ENCODE measurements at regions not wholly inside any gene's neighbourhood (a gene's known extent, or its start where the extent isn't known, plus 50 kb on each side); places are given as distances from the start of the nearest gene placed in this dataset.

DNA sequence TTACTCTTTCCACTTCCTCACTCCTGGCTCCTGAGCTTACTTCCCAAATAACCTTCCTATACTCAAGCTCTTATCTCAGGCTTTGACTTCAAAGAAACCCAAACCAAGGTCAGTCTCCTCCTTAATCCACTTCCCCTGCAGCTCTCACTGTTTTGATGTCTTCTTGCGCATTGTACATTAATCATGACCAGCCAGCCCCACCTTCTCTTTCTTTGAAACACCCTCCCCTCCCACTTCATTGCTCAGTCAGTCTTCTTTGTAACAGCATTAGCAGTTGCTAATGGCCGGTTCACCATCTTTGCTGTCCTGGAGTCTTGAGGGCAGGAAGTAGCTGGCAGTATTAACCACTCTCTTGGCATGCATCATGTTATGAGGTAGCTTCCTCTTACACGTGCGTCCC is 57.9 kb upstream of the CHCHD3 start:
- intact Hi-C loops (cut with micrococcal nuclease) = no loop called here
- TF ChIP-seq RAD21 (IDR thresholded peaks at IDR 0.05; ENCODE audit: low read depth) (no peak), EZH2phosphoT487 (IDR thresholded peaks at IDR 0.05; ENCODE audit: borderline replicate concordance) (no peak), CBX3 (IDR thresholded peaks at IDR 0.05; ENCODE audit: low read depth) (no peak), ZNF274 (IDR thresholded peaks at IDR 0.05; ENCODE audit: low read depth, low read length) (no peak)
- TF ChIP-seq, protein P1, sequence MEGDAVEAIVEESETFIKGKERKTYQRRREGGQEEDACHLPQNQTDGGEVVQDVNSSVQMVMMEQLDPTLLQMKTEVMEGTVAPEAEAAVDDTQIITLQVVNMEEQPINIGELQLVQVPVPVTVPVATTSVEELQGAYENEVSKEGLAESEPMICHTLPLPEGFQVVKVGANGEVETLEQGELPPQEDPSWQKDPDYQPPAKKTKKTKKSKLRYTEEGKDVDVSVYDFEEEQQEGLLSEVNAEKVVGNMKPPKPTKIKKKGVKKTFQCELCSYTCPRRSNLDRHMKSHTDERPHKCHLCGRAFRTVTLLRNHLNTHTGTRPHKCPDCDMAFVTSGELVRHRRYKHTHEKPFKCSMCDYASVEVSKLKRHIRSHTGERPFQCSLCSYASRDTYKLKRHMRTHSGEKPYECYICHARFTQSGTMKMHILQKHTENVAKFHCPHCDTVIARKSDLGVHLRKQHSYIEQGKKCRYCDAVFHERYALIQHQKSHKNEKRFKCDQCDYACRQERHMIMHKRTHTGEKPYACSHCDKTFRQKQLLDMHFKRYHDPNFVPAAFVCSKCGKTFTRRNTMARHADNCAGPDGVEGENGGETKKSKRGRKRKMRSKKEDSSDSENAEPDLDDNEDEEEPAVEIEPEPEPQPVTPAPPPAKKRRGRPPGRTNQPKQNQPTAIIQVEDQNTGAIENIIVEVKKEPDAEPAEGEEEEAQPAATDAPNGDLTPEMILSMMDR (IDR thresholded peaks at IDR 0.05 in 2 of 3, conservative IDR thresholded peaks at IDR 0.05 in 1 of 3; ENCODE audit: borderline replicate concordance in 1 of 3, insufficient read depth in 1 of 3, low read depth in 2 of 3, low read length in 2 of 3) = no peak
- POLR2A ChIA-PET = no interaction called here

DNA sequence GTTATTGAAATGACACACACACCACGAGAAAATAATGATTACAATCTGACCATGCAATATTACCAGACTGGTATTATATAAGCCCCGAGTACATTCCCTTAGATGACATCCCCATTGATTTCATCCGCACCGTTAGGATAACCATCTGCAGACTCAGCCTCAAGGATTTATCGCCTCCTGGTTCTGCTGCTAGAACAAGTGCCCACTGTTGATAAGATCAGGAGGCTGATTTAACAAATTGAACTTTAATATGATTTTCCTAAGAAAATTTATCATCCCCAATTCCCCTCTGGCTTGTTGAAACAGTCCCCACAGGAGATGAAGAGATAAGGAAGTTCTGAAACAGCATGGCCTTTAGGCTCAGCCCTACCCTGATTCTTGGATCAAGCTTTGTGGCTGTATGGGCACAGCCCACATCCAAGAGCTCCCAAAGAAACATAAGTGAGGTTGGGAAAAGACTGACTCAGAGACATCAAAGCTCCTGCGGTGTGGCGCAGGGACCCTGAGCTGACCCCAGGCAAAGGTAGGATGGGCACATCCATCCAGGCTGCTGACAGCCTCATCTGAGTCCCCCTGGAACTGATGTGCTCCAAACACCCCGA is 59.2 kb upstream of the CHCHD3 start:
- Histone ChIP-seq H3K4me2 (ENCODE audit: low read length) (no peak overlapping the region), H3K4me1 (ENCODE audit: control insufficient read depth in 1 of 2, insufficient read depth in 2 of 2, low read length in 2 of 2) (no peaks in the 10 kb centered on the region), H3K9ac (ENCODE audit: low read length) (no peak overlapping the region), H3K27me3 (ENCODE audit: insufficient read depth, low read length) (peaks cover 38% of the 10 kb centered on the region), H3K79me2 (ENCODE audit: insufficient read depth, low read length) (no peaks in the 10 kb centered on the region), H3K36me3 (ENCODE audit: control insufficient read depth in 1 of 2, insufficient read depth in 2 of 2, low read length in 2 of 2) (no peaks in the 10 kb centered on the region), H4K20me1 (ENCODE audit: insufficient read depth) (no peaks in the 10 kb centered on the region), H3K4me3 (replicated peaks in 1 of 2; ENCODE audit: low read depth in 1 of 2, low read length in 2 of 2) (no peak overlapping the region), H3K27ac (ENCODE audit: low read depth, low read length) (no peak overlapping the region), H2AFZ (ENCODE audit: low read depth, low read length, poor library complexity, severe bottlenecking) (no peak overlapping the region), H3K9me2 (ENCODE audit: insufficient read depth) (no peaks in the 10 kb centered on the region), H3K9me3 (ENCODE audit: control insufficient read depth in 1 of 2, insufficient read depth in 1 of 2, low read depth in 1 of 2, low read length in 2 of 2) (no peaks in the 10 kb centered on the region)
- no TSS peak for BruUV-seq (replicated peaks)
- ChIA-PET POLR2A (no interaction called here), RAD21 (ENCODE audit: low non-redundant PET in 1 of 2, low total read pairs in 2 of 2, uncharacterized antibody in 2 of 2, unreplicated experiment in 2 of 2) (no interaction called here), CTCF (no interaction called here)
- TF ChIP-seq TCF7L2 (IDR thresholded peaks at IDR 0.05; ENCODE audit: borderline replicate concordance, extremely low read depth, insufficient read depth, insufficient read length) (no peak), JUND (IDR thresholded peaks at IDR 0.05) (no peak), CEBPB (IDR thresholded peaks at IDR 0.05; ENCODE audit: low read depth) (no peak), EGR1 (IDR thresholded peaks at IDR 0.05; ENCODE audit: low read depth) (no peak), SP1 (IDR thresholded peaks at IDR 0.05; ENCODE audit: low read depth) (no peak), POLR2AphosphoS5 (IDR thresholded peaks at IDR 0.05; ENCODE audit: low read depth, low read length) (no peak), FOSL1 (IDR thresholded peaks at IDR 0.05; ENCODE audit: low read depth) (no peak), YY1 (IDR thresholded peaks at IDR 0.05; ENCODE audit: extremely low read depth, insufficient replicate concordance, low read depth, low read length) (no peak), RAD21 (IDR thresholded peaks at IDR 0.05; ENCODE audit: low read depth) (no peak)
- TF ChIP-seq, protein P2, sequence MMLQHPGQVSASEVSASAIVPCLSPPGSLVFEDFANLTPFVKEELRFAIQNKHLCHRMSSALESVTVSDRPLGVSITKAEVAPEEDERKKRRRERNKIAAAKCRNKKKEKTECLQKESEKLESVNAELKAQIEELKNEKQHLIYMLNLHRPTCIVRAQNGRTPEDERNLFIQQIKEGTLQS (IDR thresholded peaks at IDR 0.05) = no peak
- TF ChIP-seq, protein P3, sequence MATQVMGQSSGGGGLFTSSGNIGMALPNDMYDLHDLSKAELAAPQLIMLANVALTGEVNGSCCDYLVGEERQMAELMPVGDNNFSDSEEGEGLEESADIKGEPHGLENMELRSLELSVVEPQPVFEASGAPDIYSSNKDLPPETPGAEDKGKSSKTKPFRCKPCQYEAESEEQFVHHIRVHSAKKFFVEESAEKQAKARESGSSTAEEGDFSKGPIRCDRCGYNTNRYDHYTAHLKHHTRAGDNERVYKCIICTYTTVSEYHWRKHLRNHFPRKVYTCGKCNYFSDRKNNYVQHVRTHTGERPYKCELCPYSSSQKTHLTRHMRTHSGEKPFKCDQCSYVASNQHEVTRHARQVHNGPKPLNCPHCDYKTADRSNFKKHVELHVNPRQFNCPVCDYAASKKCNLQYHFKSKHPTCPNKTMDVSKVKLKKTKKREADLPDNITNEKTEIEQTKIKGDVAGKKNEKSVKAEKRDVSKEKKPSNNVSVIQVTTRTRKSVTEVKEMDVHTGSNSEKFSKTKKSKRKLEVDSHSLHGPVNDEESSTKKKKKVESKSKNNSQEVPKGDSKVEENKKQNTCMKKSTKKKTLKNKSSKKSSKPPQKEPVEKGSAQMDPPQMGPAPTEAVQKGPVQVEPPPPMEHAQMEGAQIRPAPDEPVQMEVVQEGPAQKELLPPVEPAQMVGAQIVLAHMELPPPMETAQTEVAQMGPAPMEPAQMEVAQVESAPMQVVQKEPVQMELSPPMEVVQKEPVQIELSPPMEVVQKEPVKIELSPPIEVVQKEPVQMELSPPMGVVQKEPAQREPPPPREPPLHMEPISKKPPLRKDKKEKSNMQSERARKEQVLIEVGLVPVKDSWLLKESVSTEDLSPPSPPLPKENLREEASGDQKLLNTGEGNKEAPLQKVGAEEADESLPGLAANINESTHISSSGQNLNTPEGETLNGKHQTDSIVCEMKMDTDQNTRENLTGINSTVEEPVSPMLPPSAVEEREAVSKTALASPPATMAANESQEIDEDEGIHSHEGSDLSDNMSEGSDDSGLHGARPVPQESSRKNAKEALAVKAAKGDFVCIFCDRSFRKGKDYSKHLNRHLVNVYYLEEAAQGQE (IDR thresholded peaks at IDR 0.05; ENCODE audit: low read depth) = no peak
- no peak for ATAC-seq
- intact Hi-C loops (cut with micrococcal nuclease) = no loop called here
- no peak for DNase-seq (ENCODE audit: low read depth, low spot score)

More for the DNA sequence above, 57.9 kb upstream of the CHCHD3 start:
- Histone ChIP-seq H3K36me3 (ENCODE audit: control insufficient read depth in 1 of 2, insufficient read depth in 2 of 2, low read length in 2 of 2) (no peaks in the 10 kb centered on the region), H3K4me1 (ENCODE audit: control insufficient read depth in 1 of 2, insufficient read depth in 2 of 2, low read length in 2 of 2) (no peaks in the 10 kb centered on the region), H3K4me3 (replicated peaks in 1 of 2; ENCODE audit: low read depth in 1 of 2, low read length in 2 of 2) (no peak overlapping the region), H3K27me3 (ENCODE audit: insufficient read depth, low read length) (peaks cover 40% of the 10 kb centered on the region), H3K79me2 (ENCODE audit: insufficient read depth, low read length) (no peaks in the 10 kb centered on the region), H4K20me1 (ENCODE audit: insufficient read depth) (no peaks in the 10 kb centered on the region), H3K27ac (ENCODE audit: low read depth, low read length) (no peak overlapping the region), H3K9me3 (ENCODE audit: control insufficient read depth in 1 of 2, insufficient read depth in 1 of 2, low read depth in 1 of 2, low read length in 2 of 2) (no peaks in the 10 kb centered on the region), H2AFZ (ENCODE audit: low read depth, low read length, poor library complexity, severe bottlenecking) (no peak overlapping the region), H3K9ac (ENCODE audit: low read length) (no peak overlapping the region), H3K9me2 (ENCODE audit: insufficient read depth) (no peaks in the 10 kb centered on the region), H3K4me2 (ENCODE audit: low read length) (no peak overlapping the region)
- ATAC-seq (no peak), DNase-seq (ENCODE audit: low read depth, low spot score) (no peak)
- BruUV-seq (replicated peaks) = no TSS peak
- ChIA-PET CTCF (no interaction called here), RAD21 (ENCODE audit: low non-redundant PET in 1 of 2, low total read pairs in 2 of 2, uncharacterized antibody in 2 of 2, unreplicated experiment in 2 of 2) (no interaction called here)

Measured in HCT116 (cell line).